Left ventricle myocardium inferior (tissue), 1 donor: ENCODE measurements at regions not wholly inside any gene's neighbourhood (a gene's known extent, or its start where the extent isn't known, plus 50 kb on each side); places are given as distances from the start of the nearest gene placed in this dataset.
"Not testable (repeated sequence)": the region's sequence is repeated elsewhere in the genome, so short reads cannot be mapped to it uniquely, and the experiment has no call there.

ENCODE experiments used
- DNase-seq: peaks from one replicate; pipeline ENCODE4 v3.0.0-alpha.2; 2020
- H3K27ac ChIP-seq: fragments of 200-600 bp; replicated peaks from 2 replicates; pipeline ENCODE4 v1.8.0; 2021
- H3K27me3 ChIP-seq: fragments of 200-600 bp; 2 replicates; pipeline ENCODE4 v1.8.0; 2021; ENCODE audit warnings: low read depth
- H3K36me3 ChIP-seq: fragments of 200-600 bp; 2 replicates; pipeline ENCODE4 v1.8.0; 2021
- H3K4me1 ChIP-seq: fragments of 200-600 bp; 2 replicates; pipeline ENCODE4 v1.8.0; 2021
- H3K4me3 ChIP-seq: fragments of 200-600 bp; 2 replicates; pipeline ENCODE4 v1.8.0; 2021; ENCODE audit warnings: mild to moderate bottlenecking, moderate library complexity
- H3K9me3 ChIP-seq: fragments of 200-600 bp; replicated peaks from 2 replicates; pipeline ENCODE4 v1.8.0; 2021
- intact Hi-C: fragments of 100-400 bp; cut with micrococcal nuclease; formaldehyde crosslinking; loops from one replicate; pipeline ENCODE4 v1.11.0; 2022
- TF ChIP-seq, protein P1 (sequence below): fragments of 200-600 bp; IDR thresholded peaks from 2 replicates; pipeline ENCODE4 v1.8.0; 2021; ENCODE audit warnings: antibody characterized with exemption, mild to moderate bottlenecking, borderline replicate concordance
- donor health status: DM: no; HTN: yes; CAD: no; lungs with severe emphysema.

GRCh38 chr2:180247658-180248057 lies 240.6 kb upstream of the CWC22 start:
- TF ChIP-seq, protein P1, sequence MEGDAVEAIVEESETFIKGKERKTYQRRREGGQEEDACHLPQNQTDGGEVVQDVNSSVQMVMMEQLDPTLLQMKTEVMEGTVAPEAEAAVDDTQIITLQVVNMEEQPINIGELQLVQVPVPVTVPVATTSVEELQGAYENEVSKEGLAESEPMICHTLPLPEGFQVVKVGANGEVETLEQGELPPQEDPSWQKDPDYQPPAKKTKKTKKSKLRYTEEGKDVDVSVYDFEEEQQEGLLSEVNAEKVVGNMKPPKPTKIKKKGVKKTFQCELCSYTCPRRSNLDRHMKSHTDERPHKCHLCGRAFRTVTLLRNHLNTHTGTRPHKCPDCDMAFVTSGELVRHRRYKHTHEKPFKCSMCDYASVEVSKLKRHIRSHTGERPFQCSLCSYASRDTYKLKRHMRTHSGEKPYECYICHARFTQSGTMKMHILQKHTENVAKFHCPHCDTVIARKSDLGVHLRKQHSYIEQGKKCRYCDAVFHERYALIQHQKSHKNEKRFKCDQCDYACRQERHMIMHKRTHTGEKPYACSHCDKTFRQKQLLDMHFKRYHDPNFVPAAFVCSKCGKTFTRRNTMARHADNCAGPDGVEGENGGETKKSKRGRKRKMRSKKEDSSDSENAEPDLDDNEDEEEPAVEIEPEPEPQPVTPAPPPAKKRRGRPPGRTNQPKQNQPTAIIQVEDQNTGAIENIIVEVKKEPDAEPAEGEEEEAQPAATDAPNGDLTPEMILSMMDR: no peak
- no peak for DNase-seq
- Histone ChIP-seq H3K9me3 (no peaks in the 10 kb centered on the region), H3K27ac (no peak overlapping the region), H3K36me3 (no peaks in the 10 kb centered on the region), H3K4me3 (no peak overlapping the region), H3K27me3 (no peaks in the 10 kb centered on the region), H3K4me1 (no peaks in the 10 kb centered on the region)
- intact Hi-C loops: no loop called here

DNA sequence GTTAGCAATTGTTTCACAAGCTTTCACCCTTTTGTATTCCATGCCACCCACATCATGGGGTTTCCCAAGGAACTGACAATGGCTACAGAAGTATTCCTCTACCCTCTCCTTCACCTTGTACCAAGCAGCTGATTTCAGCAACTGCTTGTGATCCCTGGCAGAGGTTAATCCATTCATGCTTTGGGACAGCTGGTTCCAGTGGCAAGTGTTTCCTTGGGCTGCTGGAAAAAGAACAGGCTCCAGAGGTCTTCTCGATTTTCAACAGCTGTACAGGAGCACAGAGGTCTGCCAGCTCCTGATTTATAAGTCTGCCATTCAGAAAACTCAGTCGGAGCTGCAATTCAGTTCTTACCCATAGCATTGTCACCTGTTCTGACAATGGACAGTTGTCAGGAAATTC lies 239.2 kb upstream of the CWC22 start:
- intact Hi-C loops: no loop called here
- Histone ChIP-seq H3K9me3 (no peaks in the 10 kb centered on the region), H3K4me3 (no peak overlapping the region), H3K36me3 (no peaks in the 10 kb centered on the region), H3K27me3 (no peaks in the 10 kb centered on the region), H3K4me1 (no peaks in the 10 kb centered on the region), H3K27ac (no peak overlapping the region)
- DNase-seq: no peak
- TF ChIP-seq, protein P1: no peak

DNA sequence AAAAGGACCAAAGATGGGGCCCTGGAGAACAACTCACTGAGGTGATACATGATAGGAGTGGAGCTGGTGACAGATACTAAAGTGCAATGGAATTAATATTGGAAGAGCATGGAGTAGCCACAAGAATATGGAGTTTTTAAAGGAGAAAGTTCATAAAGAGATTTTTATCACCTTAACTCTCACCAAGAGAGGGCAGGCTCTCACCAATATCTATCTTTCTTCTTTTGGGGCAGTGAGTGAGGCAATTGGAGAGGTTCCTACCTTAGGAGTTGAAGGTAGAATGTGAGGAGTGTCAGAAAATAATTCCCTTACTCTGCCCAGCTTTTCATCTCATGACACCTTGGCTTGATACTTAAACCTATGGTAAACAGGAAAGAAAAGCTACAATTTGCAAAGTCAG lies 233.7 kb upstream of the CWC22 start:
- Histone ChIP-seq H3K4me1 (no peaks in the 10 kb centered on the region), H3K27ac (no peak overlapping the region), H3K4me3 (no peak overlapping the region), H3K36me3 (no peaks in the 10 kb centered on the region), H3K27me3 (no peaks in the 10 kb centered on the region), H3K9me3 (no peaks in the 10 kb centered on the region)
- DNase-seq: no peak
- TF ChIP-seq, protein P1: no peak
- intact Hi-C loops: no loop called here

DNA sequence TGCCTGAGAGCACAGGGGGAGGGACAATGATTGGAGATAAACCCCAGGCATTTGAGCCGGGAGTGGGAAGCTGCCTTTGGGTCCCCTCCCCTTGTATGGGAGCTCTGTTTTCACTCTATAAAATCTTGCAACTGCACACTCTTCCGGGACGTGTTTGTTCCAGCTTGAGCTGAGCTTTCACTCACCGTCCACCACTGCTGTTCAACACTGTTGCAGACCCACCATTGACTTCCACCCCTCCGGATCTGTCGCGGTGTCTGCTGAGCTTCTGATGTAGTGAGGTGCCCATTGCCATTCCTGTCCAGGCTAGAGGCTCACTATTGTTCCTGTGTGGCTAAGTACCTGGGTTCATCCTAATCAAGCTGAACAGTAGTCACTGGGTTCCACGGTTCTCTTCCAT lies 231.6 kb upstream of the CWC22 start:
- Histone ChIP-seq H3K4me1 (no peaks in the 10 kb centered on the region), H3K27ac (no peak overlapping the region), H3K9me3 (no peaks in the 10 kb centered on the region), H3K4me3 (no peak overlapping the region), H3K27me3 (no peaks in the 10 kb centered on the region), H3K36me3 (no peaks in the 10 kb centered on the region)
- intact Hi-C loops: no loop called here
- TF ChIP-seq, protein P1: no peak
- DNase-seq: no peak

DNA sequence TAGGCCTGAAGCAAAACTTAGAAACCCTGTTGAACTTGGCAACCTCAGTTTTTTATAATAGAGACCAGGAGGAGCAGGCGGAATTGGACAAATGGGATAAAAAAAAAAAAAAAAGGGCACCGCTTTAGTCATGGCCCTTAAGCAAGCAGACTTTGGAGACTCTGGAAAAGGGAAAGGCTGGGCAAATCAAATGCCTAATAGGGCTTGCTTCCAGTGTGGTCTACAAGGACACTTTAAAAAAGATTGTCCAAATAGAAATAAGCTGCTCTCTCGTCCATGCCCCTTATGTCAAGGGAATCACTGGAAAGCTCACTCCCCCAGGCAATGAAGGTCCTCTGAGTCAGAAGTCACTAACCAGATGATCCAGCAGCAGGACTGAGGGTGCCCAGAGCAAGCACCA lies 229.0 kb upstream of the CWC22 start:
- H3K27me3 ChIP-seq, H3K9me3 ChIP-seq, intact Hi-C loops, H3K4me3 ChIP-seq, H3K4me1 ChIP-seq, H3K36me3 ChIP-seq, H3K27ac ChIP-seq, DNase-seq: not testable (repeated sequence)

- intact Hi-C loops, H3K4me3 ChIP-seq, H3K36me3 ChIP-seq, DNase-seq, H3K27ac ChIP-seq, H3K9me3 ChIP-seq, H3K27me3 ChIP-seq, H3K4me1 ChIP-seq: not testable (repeated sequence)
These were observed 228.4 kb upstream of the CWC22 start for GRCh38 chr2:180235506-180235905.

DNA sequence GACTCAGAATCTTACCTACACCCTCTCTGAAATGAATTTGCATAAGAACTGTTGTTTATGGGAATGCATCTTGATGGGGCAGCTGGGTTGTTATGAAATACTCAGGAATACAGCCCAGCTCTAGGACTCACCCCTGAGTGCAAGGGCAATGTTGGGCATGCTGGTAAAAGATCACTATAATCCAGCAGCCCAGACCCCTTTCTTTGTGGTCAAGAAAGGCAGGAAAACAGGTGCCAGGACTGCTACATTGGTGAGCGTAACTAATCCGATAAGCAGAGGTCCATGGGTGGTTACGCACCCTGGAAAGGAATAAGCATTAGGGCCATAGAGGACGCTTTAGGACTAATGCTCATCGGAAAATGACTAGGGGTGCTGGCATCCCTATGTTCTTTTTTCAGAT lies 227.9 kb upstream of the CWC22 start:
- DNase-seq, H3K27me3 ChIP-seq, intact Hi-C loops, H3K4me3 ChIP-seq, H3K36me3 ChIP-seq, H3K27ac ChIP-seq, H3K9me3 ChIP-seq, H3K4me1 ChIP-seq: not testable (repeated sequence)
